CD1c-positive myeloid dendritic cell (primary cell): ENCODE measurements at regions not wholly inside any gene's neighbourhood (a gene's known extent, or its start where the extent isn't known, plus 50 kb on each side); places are given as distances from the start of the nearest gene placed in this dataset.
"Not testable (repeated sequence)": the region's sequence is repeated elsewhere in the genome, so short reads cannot be mapped to it uniquely, and the experiment has no call there.

Source experiments
- DNase-seq: peaks from one replicate; pipeline ENCODE4 v3.0.0-alpha.2; 2016; ENCODE audit errors: extremely low spot score

GRCh38 chr17:77619851-77620250 lies 338.7 kb upstream of the TNRC6C start:
- DNase-seq: no peak

GRCh38 chr17:77620282-77620681 lies 338.2 kb upstream of the TNRC6C start:
- DNase-seq: no peak

- not testable (repeated sequence) for DNase-seq
Measured at GRCh38 chr17:77622084-77622483, 336.4 kb upstream of the TNRC6C start.

- no peak for DNase-seq
Measured at GRCh38 chr17:77622647-77623046, 335.9 kb upstream of the TNRC6C start.

GRCh38 chr17:77623321-77623720 lies 335.2 kb upstream of the TNRC6C start:
- not testable (repeated sequence) for DNase-seq

GRCh38 chr17:77628035-77628434 lies 330.5 kb upstream of the TNRC6C start:
- no peak for DNase-seq

GRCh38 chr17:77629284-77629683 lies 329.2 kb upstream of the TNRC6C start:
- DNase-seq: not testable (repeated sequence)

GRCh38 chr17:77631307-77631706 lies 327.2 kb upstream of the TNRC6C start:
- no peak for DNase-seq

GRCh38 chr17:77632619-77633018 lies 325.9 kb upstream of the TNRC6C start:
- no peak for DNase-seq

GRCh38 chr17:77634710-77635109 lies 323.8 kb upstream of the TNRC6C start:
- no peak for DNase-seq

- no peak for DNase-seq
Measured at GRCh38 chr17:77635176-77635575, 323.3 kb upstream of the TNRC6C start.

- not testable (repeated sequence) for DNase-seq
Measured at GRCh38 chr17:77635785-77636184, 322.7 kb upstream of the TNRC6C start.

GRCh38 chr17:77636835-77637817 lies 321.4 kb upstream of the TNRC6C start:
- DNase-seq: no peak

GRCh38 chr17:77637818-77638575 lies 320.5 kb upstream of the TNRC6C start:
- DNase-seq: no peak

GRCh38 chr17:77640252-77640651 lies 318.3 kb upstream of the TNRC6C start:
- no peak for DNase-seq

GRCh38 chr17:77640916-77641605 lies 317.4 kb upstream of the TNRC6C start:
- DNase-seq: no peak

GRCh38 chr17:77641718-77642117 lies 316.8 kb upstream of the TNRC6C start:
- no peak for DNase-seq

- DNase-seq: no peak
Measured at GRCh38 chr17:77644181-77645071, 314.1 kb upstream of the TNRC6C start.

- DNase-seq: no peak
Measured at GRCh38 chr17:77645072-77646045, 313.1 kb upstream of the TNRC6C start.

GRCh38 chr17:77646046-77646430 lies 312.5 kb upstream of the TNRC6C start:
- no peak for DNase-seq
